GM23248 (cell line): ENCODE measurements at regions not wholly inside any gene's neighbourhood (a gene's known extent, or its start where the extent isn't known, plus 50 kb on each side); places are given as distances from the start of the nearest gene placed in this dataset.

ENCODE experiments used
- EZH2 ChIP-seq: fragments of 200-600 bp; sonication (generic); IDR thresholded peaks from 2 replicates; pipeline ENCODE4 v1.6.1; 2018; ENCODE audit warnings: antibody characterized with exemption, mild to moderate bottlenecking; ENCODE audit not compliant: insufficient read depth, poor library complexity, severe bottlenecking
- EZH2phosphoT487 ChIP-seq: fragments of 200-600 bp; sonication (generic); IDR thresholded peaks from 2 replicates; pipeline ENCODE4 v1.6.1; 2018; ENCODE audit warnings: antibody characterized with exemption, moderate library complexity, mild to moderate bottlenecking, low read depth; ENCODE audit not compliant: insufficient read depth

DNA sequence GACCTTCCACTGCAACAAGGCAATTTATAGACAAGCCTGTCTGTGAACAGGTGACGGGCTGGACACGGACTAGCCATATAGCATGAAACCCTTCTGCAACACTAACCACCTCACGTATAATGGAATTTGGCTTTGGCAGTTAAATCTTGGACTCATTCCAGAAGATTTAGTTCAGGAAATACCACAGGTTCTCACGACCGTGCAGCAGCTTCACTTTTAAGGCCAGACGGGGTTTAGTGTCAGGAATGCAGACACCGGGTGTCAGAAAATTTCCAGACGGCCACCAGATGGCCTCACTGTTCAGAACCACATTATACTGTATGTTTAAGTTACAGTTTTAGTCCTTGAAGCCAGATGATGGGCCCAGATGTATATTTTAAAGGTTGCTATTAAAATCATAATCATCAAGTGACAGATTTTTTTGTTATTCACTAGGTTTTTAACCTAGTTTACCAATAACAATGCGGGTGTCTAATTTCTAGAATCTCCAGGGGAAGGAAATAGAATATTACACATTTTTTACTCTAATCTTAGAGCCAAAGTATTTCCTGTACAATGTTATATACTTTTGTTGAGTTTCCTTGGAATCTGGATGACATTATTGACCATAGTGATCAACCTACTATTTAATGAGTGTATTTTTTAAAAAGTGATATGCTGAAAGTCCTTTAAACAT lies 90.5 kb upstream of the TMPO start:
- TF ChIP-seq EZH2 = no peak
- no peak for TF ChIP-seq EZH2phosphoT487
